ENCODE measurements at regions not wholly inside any gene's neighbourhood (a gene's known extent, or its start where the extent isn't known, plus 50 kb on each side); places are given as distances from the start of the nearest gene placed in this dataset.
A peak's percentile ranks its signal among the peaks of the same experiment; 100 is the strongest.

GRCh38 chr12:94073441-94074051 lies 74.8 kb upstream of the PLXNC1 start:
- H3K4me3 ChIP-seq (ENCODE audit: low read depth, low read length): no peak overlapping the region
- DNase-seq (ENCODE audit: low read depth): no peak
- TF ChIP-seq CTCF (IDR thresholded peaks at IDR 0.05; ENCODE audit: low read depth, low read length, missing control alignments): no peak

GRCh38 chr12:94074216-94074979 lies 74.0 kb upstream of the PLXNC1 start:
- no peak for DNase-seq (ENCODE audit: low read depth)
- no peak overlapping the region for H3K4me3 ChIP-seq (ENCODE audit: low read depth, low read length)
- TF ChIP-seq CTCF (IDR thresholded peaks at IDR 0.05; ENCODE audit: low read depth, low read length, missing control alignments): no peak

GRCh38 chr12:94074980-94075629 lies 73.3 kb upstream of the PLXNC1 start:
- DNase-seq (ENCODE audit: low read depth): no peak
- H3K4me3 ChIP-seq (ENCODE audit: low read depth, low read length): no peak overlapping the region
- peak; percentile 43 for TF ChIP-seq CTCF (IDR thresholded peaks at IDR 0.05; ENCODE audit: low read depth, low read length, missing control alignments)

GRCh38 chr12:94077209-94077608 lies 71.2 kb upstream of the PLXNC1 start:
- DNase-seq (ENCODE audit: low read depth): no peak
- no peak for TF ChIP-seq CTCF (IDR thresholded peaks at IDR 0.05; ENCODE audit: low read depth, low read length, missing control alignments)
- H3K4me3 ChIP-seq (ENCODE audit: low read depth, low read length): no peak overlapping the region

- no peak for DNase-seq (ENCODE audit: low read depth)
- no peak for TF ChIP-seq CTCF (IDR thresholded peaks at IDR 0.05; ENCODE audit: low read depth, low read length, missing control alignments)
- H3K4me3 ChIP-seq (ENCODE audit: low read depth, low read length): no peak overlapping the region
Observed at GRCh38 chr12:94078138-94078723, 70.1 kb upstream of the PLXNC1 start.

- no peak for DNase-seq (ENCODE audit: low read depth)
- H3K4me3 ChIP-seq (ENCODE audit: low read depth, low read length): no peak overlapping the region
- no peak for TF ChIP-seq CTCF (IDR thresholded peaks at IDR 0.05; ENCODE audit: low read depth, low read length, missing control alignments)
Observed at GRCh38 chr12:94078736-94079509, 69.5 kb upstream of the PLXNC1 start.

Measured in GM12864 (cell line).